ENCODE measurements at regions not wholly inside any gene's neighbourhood (a gene's known extent, or its start where the extent isn't known, plus 50 kb on each side); places are given as distances from the start of the nearest gene placed in this dataset.

- Histone ChIP-seq H2AK9ac (replicated peaks; ENCODE audit: low read depth, low read length, poor library complexity) (no peak overlapping the region), H3K9me1 (ENCODE audit: insufficient read depth, low read length) (no peaks in the 10 kb centered on the region), H3K14ac (replicated peaks; ENCODE audit: low read depth, low read length) (no peak overlapping the region), H4K8ac (ENCODE audit: low read depth in 2 of 2, low read length in 2 of 2) (no peak overlapping the region), H2BK5ac (ENCODE audit: low read depth, low read length, poor library complexity, severe bottlenecking) (no peak overlapping the region), H3K4ac (ENCODE audit: low read depth, low read length) (no peak overlapping the region), H3K23ac (ENCODE audit: low read depth, low read length) (no peak overlapping the region), H3K9ac (ENCODE audit: low read depth, low read length) (no peak overlapping the region), H2AFZ (replicated peaks; ENCODE audit: low read length, poor library complexity) (no peak overlapping the region), H3K56ac (ENCODE audit: extremely low read depth, insufficient read depth, low read length) (no peak overlapping the region), H4K91ac (ENCODE audit: insufficient read depth, low read depth, low read length) (no peak overlapping the region), H3K27ac (ENCODE audit: insufficient read depth, low read length) (no peak overlapping the region), H2BK120ac (ENCODE audit: low read depth, low read length) (no peak overlapping the region), H3K36me3 (ENCODE audit: control insufficient read depth, insufficient read depth, low read length) (no peaks in the 10 kb centered on the region), H2AK5ac (ENCODE audit: low read depth, low read length) (no peak overlapping the region), H4K5ac (ENCODE audit: low read depth, low read length) (no peak overlapping the region), H4K20me1 (ENCODE audit: insufficient read depth, low read length) (no peaks in the 10 kb centered on the region), H2BK15ac (ENCODE audit: low read depth, low read length) (no peak overlapping the region), H3K4me1 (ENCODE audit: control insufficient read depth, insufficient read depth, low read length) (no peaks in the 10 kb centered on the region), H3K79me1 (ENCODE audit: low read depth in 1 of 2, low read length in 2 of 2) (no peaks in the 10 kb centered on the region), H3K27me3 (ENCODE audit: control insufficient read depth, insufficient read depth, low read length) (peaks cover 11% of the 10 kb centered on the region), H3K9me3 (ENCODE audit: control insufficient read depth, insufficient read depth, low read length) (no peaks in the 10 kb centered on the region; the same call in 1 of the 2 replicates), H3K4me2 (ENCODE audit: low read depth, low read length) (no peak overlapping the region), H3K18ac (ENCODE audit: low read depth, low read length) (no peak overlapping the region), H3K4me3 (ENCODE audit: insufficient read depth, low read depth, low read length) (no peak overlapping the region), H2BK20ac (ENCODE audit: low read depth, low read length) (no peak overlapping the region)
- no peak for ATAC-seq (ENCODE audit: low read depth)
- no peak for DNase-seq
- BruUV-seq (replicated peaks): no TSS peak
- intact Hi-C loops (cut with micrococcal nuclease) (no loop called here), in situ Hi-C loops (cut with MboI; ENCODE audit: low sequenced_read_pairs) (no loop called here), dilution Hi-C loops (cut with HindIII; ENCODE audit: low sequenced_read_pairs, unreplicated experiment) (no loop called here)
- WGBS, 2 experiments (ENCODE audit: extremely low coverage in 2 of 2, insufficient read length in 1 of 2): 80% methylated on average over 1 of the region's 15 CpGs; no CpG with 5 or more reads in 1 of the 2 experiments
- ChIA-PET CTCF (no interaction called here), POLR2A (ENCODE audit: unreplicated experiment) (no interaction called here)
- TF ChIP-seq FOS (IDR thresholded peaks at IDR 0.05; ENCODE audit: low read depth, low read length) (no peak), RFX5 (IDR thresholded peaks at IDR 0.05; ENCODE audit: low read depth, low read length) (no peak), USF2 (IDR thresholded peaks at IDR 0.05; ENCODE audit: low read depth, low read length) (no peak), RAD21 (IDR thresholded peaks at IDR 0.05; ENCODE audit: low read length) (no peak), MAFK (IDR thresholded peaks at IDR 0.05; ENCODE audit: low read depth, low read length) (no peak), CHD1 (IDR thresholded peaks at IDR 0.05; ENCODE audit: low read depth, low read length) (no peak), ELK1 (IDR thresholded peaks at IDR 0.05; ENCODE audit: borderline replicate concordance, low read depth, low read length) (no peak)
- TF ChIP-seq, protein P1, sequence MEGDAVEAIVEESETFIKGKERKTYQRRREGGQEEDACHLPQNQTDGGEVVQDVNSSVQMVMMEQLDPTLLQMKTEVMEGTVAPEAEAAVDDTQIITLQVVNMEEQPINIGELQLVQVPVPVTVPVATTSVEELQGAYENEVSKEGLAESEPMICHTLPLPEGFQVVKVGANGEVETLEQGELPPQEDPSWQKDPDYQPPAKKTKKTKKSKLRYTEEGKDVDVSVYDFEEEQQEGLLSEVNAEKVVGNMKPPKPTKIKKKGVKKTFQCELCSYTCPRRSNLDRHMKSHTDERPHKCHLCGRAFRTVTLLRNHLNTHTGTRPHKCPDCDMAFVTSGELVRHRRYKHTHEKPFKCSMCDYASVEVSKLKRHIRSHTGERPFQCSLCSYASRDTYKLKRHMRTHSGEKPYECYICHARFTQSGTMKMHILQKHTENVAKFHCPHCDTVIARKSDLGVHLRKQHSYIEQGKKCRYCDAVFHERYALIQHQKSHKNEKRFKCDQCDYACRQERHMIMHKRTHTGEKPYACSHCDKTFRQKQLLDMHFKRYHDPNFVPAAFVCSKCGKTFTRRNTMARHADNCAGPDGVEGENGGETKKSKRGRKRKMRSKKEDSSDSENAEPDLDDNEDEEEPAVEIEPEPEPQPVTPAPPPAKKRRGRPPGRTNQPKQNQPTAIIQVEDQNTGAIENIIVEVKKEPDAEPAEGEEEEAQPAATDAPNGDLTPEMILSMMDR (conservative IDR thresholded peaks at IDR 0.05; ENCODE audit: low read depth, low read length): no peak
These were observed 106.4 kb downstream of the BRD1 start for GRCh38 chr22:49721211-49721763.

Data from IMR-90 (cell line).